ENCODE measurements at regions not wholly inside any gene's neighbourhood (a gene's known extent, or its start where the extent isn't known, plus 50 kb on each side); places are given as distances from the start of the nearest gene placed in this dataset.

GRCh38 chr4:116872308-116872707 is 213.1 kb downstream of the TRAM1L1 start:
- no peak for DNase-seq (ENCODE audit: low spot score)

- DNase-seq (ENCODE audit: low spot score), result no peak
Observed at GRCh38 chr4:116870686-116871085, 214.7 kb downstream of the TRAM1L1 start.

GRCh38 chr4:116866106-116866505 is 219.3 kb downstream of the TRAM1L1 start:
- DNase-seq (ENCODE audit: low spot score), result no peak

- no peak for DNase-seq (ENCODE audit: low spot score)
Observed at GRCh38 chr4:116862592-116862991, 222.8 kb downstream of the TRAM1L1 start.

- no peak for DNase-seq (ENCODE audit: low spot score)
Observed at GRCh38 chr4:116860891-116861290, 224.5 kb downstream of the TRAM1L1 start.

GRCh38 chr4:116849620-116850019 is 235.8 kb downstream of the TRAM1L1 start:
- DNase-seq (ENCODE audit: low spot score), result no peak

GRCh38 chr4:116847616-116848015 is 237.8 kb downstream of the TRAM1L1 start:
- DNase-seq (ENCODE audit: low spot score), result no peak

GRCh38 chr4:116839826-116840225 is 245.6 kb downstream of the TRAM1L1 start:
- DNase-seq (ENCODE audit: low spot score), result no peak

GRCh38 chr4:116838609-116839008 is 246.8 kb downstream of the TRAM1L1 start:
- peak; percentile 56 for DNase-seq (ENCODE audit: low spot score)

- no peak for DNase-seq (ENCODE audit: low spot score)
Observed at GRCh38 chr4:116829187-116829586, 256.2 kb downstream of the TRAM1L1 start.

GRCh38 chr4:116824172-116824571 is 261.2 kb downstream of the TRAM1L1 start:
- no peak for DNase-seq (ENCODE audit: low spot score)

GRCh38 chr4:116811730-116812129 is 273.6 kb downstream of the TRAM1L1 start:
- DNase-seq (ENCODE audit: low spot score), result no peak

- no peak for DNase-seq (ENCODE audit: low spot score)
Observed at GRCh38 chr4:116796022-116796421, 289.4 kb downstream of the TRAM1L1 start.

GRCh38 chr4:116788723-116789122 is 296.7 kb downstream of the TRAM1L1 start:
- no peak for DNase-seq (ENCODE audit: low spot score)

GRCh38 chr4:116755051-116755450 is 330.3 kb downstream of the TRAM1L1 start:
- DNase-seq (ENCODE audit: low spot score), result no peak

GRCh38 chr4:116752027-116752426 is 333.3 kb downstream of the TRAM1L1 start:
- DNase-seq (ENCODE audit: low spot score), result no peak

GRCh38 chr4:116736756-116737155 is 348.6 kb downstream of the TRAM1L1 start:
- DNase-seq (ENCODE audit: low spot score), result no peak

GRCh38 chr4:116734178-116734577 is 351.2 kb downstream of the TRAM1L1 start:
- no peak for DNase-seq (ENCODE audit: low spot score)

- no peak for DNase-seq (ENCODE audit: low spot score)
Observed at GRCh38 chr4:116733370-116733769, 352.0 kb downstream of the TRAM1L1 start.

GRCh38 chr4:116726523-116726922 is 358.9 kb downstream of the TRAM1L1 start:
- no peak for DNase-seq (ENCODE audit: low spot score)

GRCh38 chr4:116724249-116724648 is 361.1 kb downstream of the TRAM1L1 start:
- no peak for DNase-seq (ENCODE audit: low spot score)

- no peak for DNase-seq (ENCODE audit: low spot score)
Observed at GRCh38 chr4:116705466-116705865, 379.9 kb downstream of the TRAM1L1 start.

- DNase-seq (ENCODE audit: low spot score), result no peak
Observed at GRCh38 chr4:116702949-116703348, 382.4 kb downstream of the TRAM1L1 start.

- no peak for DNase-seq (ENCODE audit: low spot score)
Observed at GRCh38 chr4:116688536-116688935, 396.8 kb downstream of the TRAM1L1 start.

- DNase-seq (ENCODE audit: low spot score), result no peak
Observed at GRCh38 chr4:116668190-116668589, 417.2 kb downstream of the TRAM1L1 start.

Data from putamen (tissue), 1 donor.